ENCODE measurements at regions not wholly inside any gene's neighbourhood (a gene's known extent, or its start where the extent isn't known, plus 50 kb on each side); places are given as distances from the start of the nearest gene placed in this dataset.

DNA sequence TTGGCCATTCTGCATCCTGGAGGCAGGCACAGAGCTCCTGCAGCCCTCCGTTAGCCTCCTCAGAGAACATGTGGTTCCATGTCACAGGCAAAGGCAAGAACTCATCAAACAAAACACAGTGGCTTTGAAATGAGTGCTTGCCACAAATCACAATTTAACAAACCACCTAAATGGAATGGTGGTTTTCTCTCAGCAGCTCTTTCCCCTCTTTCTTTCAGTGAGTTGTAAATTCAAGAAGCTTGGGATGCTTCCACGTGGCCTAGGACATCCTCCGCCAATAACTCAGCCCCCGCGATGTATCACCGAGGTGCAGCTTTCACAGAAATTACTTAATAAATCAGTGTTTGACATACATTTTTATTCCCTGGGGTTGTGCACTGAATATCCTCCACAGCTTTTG, 65.4 kb upstream of the RFC3 start:
- no peak for TF ChIP-seq POLR2AphosphoS5 (IDR thresholded peaks at IDR 0.05; ENCODE audit: low read length)
- TF ChIP-seq EZH2 (IDR thresholded peaks at IDR 0.05; ENCODE audit: borderline replicate concordance, control insufficient read depth, low read depth, low read length): no peak
- no peak for TF ChIP-seq TCF7 (IDR thresholded peaks at IDR 0.05; ENCODE audit: borderline replicate concordance)
- TF ChIP-seq, protein P1, sequence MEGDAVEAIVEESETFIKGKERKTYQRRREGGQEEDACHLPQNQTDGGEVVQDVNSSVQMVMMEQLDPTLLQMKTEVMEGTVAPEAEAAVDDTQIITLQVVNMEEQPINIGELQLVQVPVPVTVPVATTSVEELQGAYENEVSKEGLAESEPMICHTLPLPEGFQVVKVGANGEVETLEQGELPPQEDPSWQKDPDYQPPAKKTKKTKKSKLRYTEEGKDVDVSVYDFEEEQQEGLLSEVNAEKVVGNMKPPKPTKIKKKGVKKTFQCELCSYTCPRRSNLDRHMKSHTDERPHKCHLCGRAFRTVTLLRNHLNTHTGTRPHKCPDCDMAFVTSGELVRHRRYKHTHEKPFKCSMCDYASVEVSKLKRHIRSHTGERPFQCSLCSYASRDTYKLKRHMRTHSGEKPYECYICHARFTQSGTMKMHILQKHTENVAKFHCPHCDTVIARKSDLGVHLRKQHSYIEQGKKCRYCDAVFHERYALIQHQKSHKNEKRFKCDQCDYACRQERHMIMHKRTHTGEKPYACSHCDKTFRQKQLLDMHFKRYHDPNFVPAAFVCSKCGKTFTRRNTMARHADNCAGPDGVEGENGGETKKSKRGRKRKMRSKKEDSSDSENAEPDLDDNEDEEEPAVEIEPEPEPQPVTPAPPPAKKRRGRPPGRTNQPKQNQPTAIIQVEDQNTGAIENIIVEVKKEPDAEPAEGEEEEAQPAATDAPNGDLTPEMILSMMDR (IDR thresholded peaks at IDR 0.05 in 2 of 3, conservative IDR thresholded peaks at IDR 0.05 in 1 of 3; ENCODE audit: control insufficient read depth in 2 of 3, extremely low read depth in 1 of 3, insufficient read depth in 1 of 3, low read depth in 3 of 3, low read length in 3 of 3): no peak
- no peak for TF ChIP-seq ZSCAN29 (IDR thresholded peaks at IDR 0.05)
- TF ChIP-seq RFX5 (IDR thresholded peaks at IDR 0.05; ENCODE audit: low read depth, low read length): no peak
- no peak for TF ChIP-seq EP300 (IDR thresholded peaks at IDR 0.05; ENCODE audit: borderline replicate concordance in 1 of 2, control insufficient read depth in 1 of 2, low read depth in 2 of 2, low read length in 2 of 2)
- TF ChIP-seq, protein P2, sequence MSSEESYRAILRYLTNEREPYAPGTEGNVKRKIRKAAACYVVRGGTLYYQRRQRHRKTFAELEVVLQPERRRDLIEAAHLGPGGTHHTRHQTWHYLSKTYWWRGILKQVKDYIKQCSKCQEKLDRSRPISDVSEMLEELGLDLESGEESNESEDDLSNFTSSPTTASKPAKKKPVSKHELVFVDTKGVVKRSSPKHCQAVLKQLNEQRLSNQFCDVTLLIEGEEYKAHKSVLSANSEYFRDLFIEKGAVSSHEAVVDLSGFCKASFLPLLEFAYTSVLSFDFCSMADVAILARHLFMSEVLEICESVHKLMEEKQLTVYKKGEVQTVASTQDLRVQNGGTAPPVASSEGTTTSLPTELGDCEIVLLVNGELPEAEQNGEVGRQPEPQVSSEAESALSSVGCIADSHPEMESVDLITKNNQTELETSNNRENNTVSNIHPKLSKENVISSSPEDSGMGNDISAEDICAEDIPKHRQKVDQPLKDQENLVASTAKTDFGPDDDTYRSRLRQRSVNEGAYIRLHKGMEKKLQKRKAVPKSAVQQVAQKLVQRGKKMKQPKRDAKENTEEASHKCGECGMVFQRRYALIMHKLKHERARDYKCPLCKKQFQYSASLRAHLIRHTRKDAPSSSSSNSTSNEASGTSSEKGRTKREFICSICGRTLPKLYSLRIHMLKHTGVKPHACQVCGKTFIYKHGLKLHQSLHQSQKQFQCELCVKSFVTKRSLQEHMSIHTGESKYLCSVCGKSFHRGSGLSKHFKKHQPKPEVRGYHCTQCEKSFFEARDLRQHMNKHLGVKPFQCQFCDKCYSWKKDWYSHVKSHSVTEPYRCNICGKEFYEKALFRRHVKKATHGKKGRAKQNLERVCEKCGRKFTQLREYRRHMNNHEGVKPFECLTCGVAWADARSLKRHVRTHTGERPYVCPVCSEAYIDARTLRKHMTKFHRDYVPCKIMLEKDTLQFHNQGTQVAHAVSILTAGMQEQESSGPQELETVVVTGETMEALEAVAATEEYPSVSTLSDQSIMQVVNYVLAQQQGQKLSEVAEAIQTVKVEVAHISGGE (CRISPR knock-in tag; IDR thresholded peaks at IDR 0.05): no peak
- TF ChIP-seq FOS (IDR thresholded peaks at IDR 0.05; ENCODE audit: borderline replicate concordance, extremely low read depth, insufficient read length): no peak
- TF ChIP-seq PML (IDR thresholded peaks at IDR 0.05; ENCODE audit: low read length): no peak
- no peak for TF ChIP-seq ESRRA (IDR thresholded peaks at IDR 0.05; ENCODE audit: low read length)
- no peak for TF ChIP-seq POLR2A (IDR thresholded peaks at IDR 0.05; ENCODE audit: low read depth, low read length)
- TF ChIP-seq, protein P3, sequence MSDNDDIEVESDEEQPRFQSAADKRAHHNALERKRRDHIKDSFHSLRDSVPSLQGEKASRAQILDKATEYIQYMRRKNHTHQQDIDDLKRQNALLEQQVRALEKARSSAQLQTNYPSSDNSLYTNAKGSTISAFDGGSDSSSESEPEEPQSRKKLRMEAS (IDR thresholded peaks at IDR 0.05; ENCODE audit: low read depth, low read length): no peak

Data from GM12878 (cell line).